Caco-2 (cell line): ENCODE measurements at regions not wholly inside any gene's neighbourhood (a gene's known extent, or its start where the extent isn't known, plus 50 kb on each side); places are given as distances from the start of the nearest gene placed in this dataset.

Experiments used
- BruUV-seq: library from RNA; stranded (reverse); fragments of 400-500 nt; replicated peaks from 2 replicates; lab custom pipeline; 2021; lab: Mats Ljungman, UMichigan
- CTCF ChIA-PET: fragments of 300-600 bp; sonication (Branson Sonifier 250); formaldehyde crosslinking; loops from one replicate; lab custom pipeline; 2022; ENCODE audit warnings: antibody characterized with exemption; lab: Charles Lee
- POLR2A ChIA-PET: fragments of 300-600 bp; sonication (Branson Sonifier 250); formaldehyde crosslinking; loops from one replicate; lab custom pipeline; 2022; ENCODE audit warnings: antibody characterized with exemption; lab: Charles Lee
- DNase-seq, 2 experiments: peaks; one replicate each; pipeline versions ENCODE4 v3.0.0 to v3.0.0-alpha.2; 2020 to 2022
- H3K27me3 ChIP-seq: replicated peaks from 2 replicates; pipeline ENCODE4 v1.6.0; 2011; ENCODE audit warnings: low read length; ENCODE audit not compliant: control insufficient read depth, insufficient read depth
- H3K36me3 ChIP-seq: 2 replicates; pipeline ENCODE4 v1.5.1; 2011; ENCODE audit warnings: low read length; ENCODE audit not compliant: control insufficient read depth, insufficient read depth
- H3K4me1 ChIP-seq: fragments of 250-450 bp; sonication (Bioruptor Pico); 2 replicates; pipeline ENCODE4 v1.5.1; 2020; ENCODE audit warnings: mild to moderate bottlenecking
- H3K4me3 ChIP-seq: 2 replicates; pipeline ENCODE4 v1.5.1; 2011; ENCODE audit warnings: low read depth, mild to moderate bottlenecking, control low read depth, low read length
- H3K9me3 ChIP-seq: fragments of 250-450 bp; sonication (Bioruptor Pico); 2 replicates; pipeline ENCODE4 v1.5.1; 2020; ENCODE audit warnings: mild to moderate bottlenecking, moderate library complexity
- H3K27ac Mint-ChIP-seq: one replicate; pipeline ENCODE4 v1.8.0; 2022; ENCODE audit warnings: mixed read lengths; ENCODE audit not compliant: unreplicated experiment
- H3K27me3 Mint-ChIP-seq: one replicate; pipeline ENCODE4 v1.8.0; 2022; ENCODE audit warnings: mixed read lengths; ENCODE audit not compliant: insufficient read depth, unreplicated experiment
- H3K36me3 Mint-ChIP-seq: one replicate; pipeline ENCODE4 v1.8.0; 2022; ENCODE audit warnings: mild to moderate bottlenecking, mixed read lengths; ENCODE audit not compliant: insufficient read depth, unreplicated experiment
- H3K4me1 Mint-ChIP-seq: one replicate; pipeline ENCODE4 v1.8.0; 2022; ENCODE audit warnings: low read depth, mixed read lengths; ENCODE audit not compliant: unreplicated experiment
- H3K4me3 Mint-ChIP-seq: one replicate; pipeline ENCODE4 v1.8.0; 2022; ENCODE audit warnings: mild to moderate bottlenecking, moderate library complexity, mixed read lengths; ENCODE audit not compliant: unreplicated experiment
- H3K9me3 Mint-ChIP-seq: one replicate; pipeline ENCODE4 v1.8.0; 2022; ENCODE audit warnings: mixed read lengths; ENCODE audit not compliant: unreplicated experiment
- intact Hi-C: fragments of 100-400 bp; cut with micrococcal nuclease; formaldehyde crosslinking; loops from one replicate; pipeline ENCODE4 v1.10.0; 2022; ENCODE audit not compliant: unreplicated experiment
- TF ChIP-seq, protein P1 (sequence below), 2 experiments: fragments of 200-600 bp in 1 of 2; IDR thresholded peaks; 1 replicate in 1 of 2; 2 replicates in 1 of 2; pipeline versions ENCODE4 v1.5.1 to v1.8.0; 2011 to 2022; ENCODE audit warnings: antibody characterized with exemption in 1 of 2, control low read depth in 1 of 2, inconsistent platforms in 1 of 2, low read depth in 1 of 2, low read length in 1 of 2, mild to moderate bottlenecking in 1 of 2, moderate library complexity in 1 of 2; ENCODE audit not compliant: insufficient read depth in 1 of 2, severe bottlenecking in 1 of 2, unreplicated experiment in 1 of 2

- TF ChIP-seq, protein P1, sequence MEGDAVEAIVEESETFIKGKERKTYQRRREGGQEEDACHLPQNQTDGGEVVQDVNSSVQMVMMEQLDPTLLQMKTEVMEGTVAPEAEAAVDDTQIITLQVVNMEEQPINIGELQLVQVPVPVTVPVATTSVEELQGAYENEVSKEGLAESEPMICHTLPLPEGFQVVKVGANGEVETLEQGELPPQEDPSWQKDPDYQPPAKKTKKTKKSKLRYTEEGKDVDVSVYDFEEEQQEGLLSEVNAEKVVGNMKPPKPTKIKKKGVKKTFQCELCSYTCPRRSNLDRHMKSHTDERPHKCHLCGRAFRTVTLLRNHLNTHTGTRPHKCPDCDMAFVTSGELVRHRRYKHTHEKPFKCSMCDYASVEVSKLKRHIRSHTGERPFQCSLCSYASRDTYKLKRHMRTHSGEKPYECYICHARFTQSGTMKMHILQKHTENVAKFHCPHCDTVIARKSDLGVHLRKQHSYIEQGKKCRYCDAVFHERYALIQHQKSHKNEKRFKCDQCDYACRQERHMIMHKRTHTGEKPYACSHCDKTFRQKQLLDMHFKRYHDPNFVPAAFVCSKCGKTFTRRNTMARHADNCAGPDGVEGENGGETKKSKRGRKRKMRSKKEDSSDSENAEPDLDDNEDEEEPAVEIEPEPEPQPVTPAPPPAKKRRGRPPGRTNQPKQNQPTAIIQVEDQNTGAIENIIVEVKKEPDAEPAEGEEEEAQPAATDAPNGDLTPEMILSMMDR (IDR thresholded peaks at IDR 0.05; ENCODE audit: insufficient read depth in 1 of 2, low read depth in 1 of 2, low read length in 1 of 2, severe bottlenecking in 1 of 2, unreplicated experiment in 1 of 2) = no peak
- H3K9me3 ChIP-seq = no peaks in the 10 kb centered on the region
- no peaks in the 10 kb centered on the region for H3K36me3 Mint-ChIP-seq
- DNase-seq = no peak
- intact Hi-C loops = no loop called here
- no peaks in the 10 kb centered on the region for H3K27me3 Mint-ChIP-seq
- no peaks in the 10 kb centered on the region for H3K4me1 ChIP-seq
- H3K27ac Mint-ChIP-seq = no peak overlapping the region
- H3K27me3 ChIP-seq = no peaks in the 10 kb centered on the region
- no peaks in the 10 kb centered on the region for H3K9me3 Mint-ChIP-seq
- BruUV-seq = no TSS peak
- ChIA-PET POLR2A (no interaction called here), CTCF (no interaction called here)
- H3K36me3 ChIP-seq = no peaks in the 10 kb centered on the region
- no peaks in the 10 kb centered on the region for H3K4me1 Mint-ChIP-seq
- no peak overlapping the region for H3K4me3 ChIP-seq
- no peak overlapping the region for H3K4me3 Mint-ChIP-seq
Measured at GRCh38 chr4:126799971-126800574, 832.7 kb upstream of the INTU start.

DNA sequence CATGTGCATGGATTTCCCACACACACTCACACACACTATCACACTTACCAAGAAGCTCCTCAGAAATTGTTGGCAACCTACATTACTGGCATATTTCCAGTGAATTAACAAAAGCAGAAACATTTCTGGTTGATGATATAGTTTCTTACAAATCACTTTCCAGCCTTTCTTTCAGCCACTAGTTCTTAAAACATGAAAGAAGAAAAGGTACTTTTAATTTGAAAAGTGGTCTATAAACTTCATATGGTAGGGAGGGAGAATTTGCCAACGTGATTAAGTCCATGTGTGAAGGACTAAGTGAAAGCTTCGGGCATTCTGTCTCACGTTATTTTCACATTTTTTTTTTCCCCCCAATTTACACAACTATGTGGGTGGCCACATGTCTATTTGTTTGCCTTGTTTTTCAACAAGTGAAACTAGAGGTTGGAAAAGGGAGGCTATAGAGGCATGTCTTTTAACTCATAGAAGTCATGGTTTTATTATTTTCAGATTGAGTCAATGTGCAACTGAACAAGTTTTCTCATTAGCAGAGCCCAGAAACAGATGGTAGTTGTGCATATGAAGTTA is 832.1 kb upstream of the INTU start:
- Mint-ChIP-seq H3K4me1 (no peaks in the 10 kb centered on the region), H3K9me3 (no peaks in the 10 kb centered on the region), H3K27ac (no peak overlapping the region), H3K36me3 (no peaks in the 10 kb centered on the region), H3K27me3 (no peaks in the 10 kb centered on the region), H3K4me3 (no peak overlapping the region)
- intact Hi-C loops = no loop called here
- Histone ChIP-seq H3K27me3 (no peaks in the 10 kb centered on the region), H3K9me3 (no peaks in the 10 kb centered on the region), H3K36me3 (no peaks in the 10 kb centered on the region), H3K4me1 (no peaks in the 10 kb centered on the region), H3K4me3 (no peak overlapping the region)
- ChIA-PET CTCF (no interaction called here), POLR2A (no interaction called here)
- TF ChIP-seq, protein P1 (IDR thresholded peaks at IDR 0.05; ENCODE audit: insufficient read depth in 1 of 2, low read depth in 1 of 2, low read length in 1 of 2, severe bottlenecking in 1 of 2, unreplicated experiment in 1 of 2) = no peak
- DNase-seq = no peak
- no TSS peak for BruUV-seq

DNA sequence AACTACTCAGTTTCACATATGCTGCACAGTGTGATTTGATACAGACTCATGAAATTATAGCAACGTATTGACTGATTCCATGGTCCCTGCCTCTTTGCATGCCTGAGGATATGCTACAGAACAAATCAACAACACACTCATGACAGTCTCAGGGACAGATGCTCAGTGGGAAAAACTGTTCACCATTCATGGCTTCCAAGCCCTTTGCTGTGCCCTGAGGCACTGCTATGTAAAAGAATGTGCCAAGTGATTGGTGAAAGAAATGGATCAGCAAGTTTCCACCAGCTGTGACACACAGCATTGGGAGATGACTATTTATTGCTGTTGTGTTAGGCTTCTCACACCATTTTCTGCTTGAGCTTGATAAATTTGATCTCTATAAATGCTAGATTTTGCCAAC is 825.6 kb upstream of the INTU start:
- H3K9me3 ChIP-seq = no peaks in the 10 kb centered on the region
- no peak overlapping the region for H3K4me3 ChIP-seq
- no peak for DNase-seq
- H3K4me1 Mint-ChIP-seq = no peaks in the 10 kb centered on the region
- H3K27me3 ChIP-seq = no peaks in the 10 kb centered on the region
- no peak overlapping the region for H3K4me3 Mint-ChIP-seq
- no TSS peak for BruUV-seq
- no peaks in the 10 kb centered on the region for H3K27me3 Mint-ChIP-seq
- H3K9me3 Mint-ChIP-seq = no peaks in the 10 kb centered on the region
- H3K27ac Mint-ChIP-seq = no peak overlapping the region
- no peaks in the 10 kb centered on the region for H3K4me1 ChIP-seq
- no peaks in the 10 kb centered on the region for H3K36me3 Mint-ChIP-seq
- ChIA-PET POLR2A (no interaction called here), CTCF (no interaction called here)
- intact Hi-C loops = no loop called here
- H3K36me3 ChIP-seq = no peaks in the 10 kb centered on the region
- TF ChIP-seq, protein P1 (IDR thresholded peaks at IDR 0.05; ENCODE audit: insufficient read depth in 1 of 2, low read depth in 1 of 2, low read length in 1 of 2, severe bottlenecking in 1 of 2, unreplicated experiment in 1 of 2) = no peak
